Neutrophil (primary cell): ENCODE measurements at regions not wholly inside any gene's neighbourhood (a gene's known extent, or its start where the extent isn't known, plus 50 kb on each side); places are given as distances from the start of the nearest gene placed in this dataset.

Experiments
- H3K27ac ChIP-seq: fragments of 200-600 bp; sonication (generic); 2 replicates; pipeline ENCODE4 v1.5.1; 2016; ENCODE audit warnings: mild to moderate bottlenecking, moderate library complexity
- H3K27me3 ChIP-seq: fragments of 200-600 bp; sonication (generic); 2 replicates; pipeline ENCODE4 v1.6.0; 2016; ENCODE audit warnings: mild to moderate bottlenecking
- H3K36me3 ChIP-seq: fragments of 200-600 bp; sonication (generic); 2 replicates; pipeline ENCODE4 v1.5.1; 2017
- H3K4me1 ChIP-seq, 2 experiments: fragments of 200-600 bp in 1 of 2; sonication (generic) in 1 of 2; 1 replicate in 1 of 2; 2 replicates in 1 of 2; pipeline versions ENCODE4 v1.5.1 to v1.6.1; 2013 to 2016; ENCODE audit warnings: low read depth in 1 of 2, low read length in 1 of 2, mild to moderate bottlenecking in 1 of 2, moderate library complexity in 1 of 2; ENCODE audit not compliant: control insufficient read depth in 1 of 2, insufficient read depth in 1 of 2
- H3K4me3 ChIP-seq, 2 experiments: fragments of 200-600 bp in 1 of 2; sonication (generic) in 1 of 2; 1 replicate in 1 of 2; 2 replicates in 1 of 2; pipeline ENCODE4 v1.5.1; 2013 to 2016; ENCODE audit warnings: low read depth in 1 of 2, low read length in 1 of 2, mild to moderate bottlenecking in 1 of 2, moderate library complexity in 1 of 2
- H3K9me3 ChIP-seq: fragments of 200-600 bp; sonication (generic); 2 replicates; pipeline ENCODE4 v1.5.1; 2016
- CTCF ChIP-seq: fragments of 200-600 bp; sonication (generic); IDR thresholded peaks from 2 replicates; pipeline ENCODE4 v1.5.1; 2016; ENCODE audit warnings: antibody characterized with exemption

- Histone ChIP-seq H3K9me3 (no peaks in the 10 kb centered on the region), H3K27ac (no peak overlapping the region), H3K4me3 (no peak overlapping the region), H3K36me3 (no peaks in the 10 kb centered on the region), H3K27me3 (no peaks in the 10 kb centered on the region), H3K4me1 (no peaks in the 10 kb centered on the region)
- no peak for TF ChIP-seq CTCF
These were observed 304.2 kb downstream of the INSC start for GRCh38 chr11:15418921-15419320.

GRCh38 chr11:15419696-15420095 lies 305.0 kb downstream of the INSC start:
- H3K27me3 ChIP-seq: no peaks in the 10 kb centered on the region
- no peak overlapping the region for H3K27ac ChIP-seq
- H3K4me3 ChIP-seq: no peak overlapping the region
- no peak for TF ChIP-seq CTCF
- H3K4me1 ChIP-seq: no peaks in the 10 kb centered on the region
- H3K9me3 ChIP-seq: no peaks in the 10 kb centered on the region
- no peaks in the 10 kb centered on the region for H3K36me3 ChIP-seq

GRCh38 chr11:15430381-15430780 lies 315.7 kb downstream of the INSC start:
- Histone ChIP-seq H3K4me3 (no peak overlapping the region), H3K36me3 (no peaks in the 10 kb centered on the region), H3K4me1 (no peaks in the 10 kb centered on the region), H3K9me3 (no peaks in the 10 kb centered on the region), H3K27ac (no peak overlapping the region), H3K27me3 (no peaks in the 10 kb centered on the region)
- no peak for TF ChIP-seq CTCF

GRCh38 chr11:15434529-15434928 lies 319.8 kb downstream of the INSC start:
- H3K9me3 ChIP-seq: no peaks in the 10 kb centered on the region
- H3K4me3 ChIP-seq: no peak overlapping the region
- H3K27ac ChIP-seq: no peak overlapping the region
- TF ChIP-seq CTCF: no peak
- no peaks in the 10 kb centered on the region for H3K27me3 ChIP-seq
- no peaks in the 10 kb centered on the region for H3K36me3 ChIP-seq
- no peaks in the 10 kb centered on the region for H3K4me1 ChIP-seq

GRCh38 chr11:15446315-15446714 lies 331.6 kb downstream of the INSC start:
- Histone ChIP-seq H3K27me3 (no peaks in the 10 kb centered on the region), H3K36me3 (no peaks in the 10 kb centered on the region), H3K4me3 (no peak overlapping the region), H3K9me3 (no peaks in the 10 kb centered on the region), H3K27ac (no peak overlapping the region), H3K4me1 (no peaks in the 10 kb centered on the region)
- no peak for TF ChIP-seq CTCF

GRCh38 chr11:15446929-15447328 lies 332.2 kb downstream of the INSC start:
- Histone ChIP-seq H3K27ac (no peak overlapping the region), H3K27me3 (no peaks in the 10 kb centered on the region), H3K4me3 (no peak overlapping the region), H3K9me3 (no peaks in the 10 kb centered on the region), H3K36me3 (no peaks in the 10 kb centered on the region), H3K4me1 (no peaks in the 10 kb centered on the region)
- TF ChIP-seq CTCF: no peak
